NCI-H69 (cell line): ENCODE measurements at regions not wholly inside any gene's neighbourhood (a gene's known extent, or its start where the extent isn't known, plus 50 kb on each side); places are given as distances from the start of the nearest gene placed in this dataset.
A peak's percentile ranks its signal among the peaks of the same experiment; 100 is the strongest.
"Not testable (repeated sequence)": the region's sequence is repeated elsewhere in the genome, so short reads cannot be mapped to it uniquely, and the experiment has no call there.

ENCODE experiments used
- DNase-seq: peaks from one replicate; lab custom pipeline; 2025; lab: John Stamatoyannopoulos, UW

DNA sequence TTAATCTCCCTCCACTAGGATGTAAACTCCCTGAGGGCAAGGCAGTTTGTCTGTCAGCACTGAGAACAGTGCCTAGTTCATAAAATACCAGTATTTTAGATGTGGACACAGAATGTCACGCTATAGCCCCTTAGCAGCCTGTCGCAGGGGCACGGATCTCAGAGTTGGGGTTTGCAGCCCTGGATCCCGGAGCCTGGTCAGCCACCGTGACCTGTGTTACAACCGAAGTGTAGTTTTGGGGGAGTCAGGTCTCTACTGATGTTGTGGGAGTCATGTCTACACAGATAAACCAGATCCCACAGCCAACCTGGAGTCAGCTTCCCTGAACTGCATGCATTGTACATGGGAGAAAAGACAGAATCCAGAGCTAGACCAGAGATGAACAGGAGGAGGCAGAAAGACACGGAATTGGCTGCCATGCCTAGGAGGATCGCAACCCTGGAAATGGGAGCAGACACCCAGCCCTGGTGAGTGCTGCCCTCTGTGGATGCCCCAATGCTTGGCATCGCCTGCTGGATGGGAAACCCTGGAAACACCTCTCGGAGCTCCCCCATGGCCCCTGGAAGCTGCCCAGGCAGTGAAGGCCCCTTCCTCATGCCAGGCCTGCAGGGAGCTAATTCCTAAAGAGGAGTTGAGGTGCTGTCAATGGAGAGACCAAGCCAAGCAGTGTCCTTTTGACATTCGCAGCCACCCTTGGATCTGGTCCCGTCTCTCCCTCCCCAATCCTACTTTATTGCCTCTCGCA, 851.3 kb downstream of the TBC1D22A start:
- no peak for DNase-seq

DNA sequence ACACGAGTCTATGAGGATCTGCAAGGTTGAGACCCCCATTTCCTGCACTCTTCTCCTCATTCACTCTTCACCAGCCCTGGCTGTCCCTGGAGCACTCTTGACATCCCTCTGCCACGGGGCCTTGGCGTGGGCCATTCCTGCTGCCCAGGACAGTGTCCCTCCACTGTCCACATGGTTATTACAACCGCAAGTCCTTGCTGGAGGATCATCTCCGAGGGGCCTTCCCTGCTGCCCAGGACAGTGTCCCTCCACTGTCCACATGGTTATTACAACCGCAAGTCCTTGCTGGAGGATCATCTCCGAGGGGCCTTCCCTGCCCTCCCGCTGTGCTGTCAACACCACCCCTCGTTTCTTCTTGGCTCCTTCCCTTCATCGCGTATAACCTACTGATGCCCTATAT, 850.7 kb downstream of the TBC1D22A start:
- not testable (repeated sequence) for DNase-seq

GRCh38 chr22:47612311-47612910, 850.0 kb downstream of the TBC1D22A start:
- DNase-seq: peak; percentile 15

DNA sequence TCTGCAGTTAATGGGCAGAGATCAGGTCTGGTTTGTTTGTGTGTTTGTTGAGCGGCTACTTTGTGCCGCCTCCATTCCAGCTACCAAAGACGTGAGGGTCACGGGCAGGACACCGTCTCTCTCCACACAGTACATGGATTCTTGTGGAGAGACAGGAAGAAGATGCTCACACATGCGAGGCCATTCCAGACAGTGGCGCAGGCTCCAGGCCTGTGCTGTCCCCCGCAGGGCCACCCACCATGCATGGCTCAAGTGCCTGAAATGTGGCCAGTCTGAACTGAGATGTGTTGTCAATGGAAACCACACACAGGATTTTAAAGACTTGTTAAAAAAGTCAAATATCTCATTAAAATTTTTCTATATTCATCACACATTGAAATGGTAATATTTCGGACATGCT, 848.3 kb downstream of the TBC1D22A start:
- no peak for DNase-seq

DNA sequence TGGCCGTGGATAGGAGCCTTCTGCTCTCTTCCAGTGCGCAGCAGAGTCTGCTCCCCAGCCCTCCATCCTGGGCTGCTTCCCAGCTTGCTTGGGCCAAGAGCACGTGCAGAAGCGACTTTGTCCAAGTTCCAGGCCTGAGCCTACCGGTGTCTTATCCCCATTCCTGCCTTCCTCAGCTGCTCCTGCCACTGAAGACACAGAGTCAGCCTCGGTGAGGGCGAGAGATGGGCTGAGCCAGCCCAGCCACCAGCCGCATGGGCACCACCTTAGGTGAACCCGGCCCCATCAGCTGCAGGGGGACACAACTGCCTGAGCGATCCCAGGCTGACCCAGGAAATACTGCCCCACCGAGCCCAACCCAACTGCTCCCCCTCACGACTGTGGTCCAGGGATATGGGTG, 847.8 kb downstream of the TBC1D22A start:
- no peak for DNase-seq

DNA sequence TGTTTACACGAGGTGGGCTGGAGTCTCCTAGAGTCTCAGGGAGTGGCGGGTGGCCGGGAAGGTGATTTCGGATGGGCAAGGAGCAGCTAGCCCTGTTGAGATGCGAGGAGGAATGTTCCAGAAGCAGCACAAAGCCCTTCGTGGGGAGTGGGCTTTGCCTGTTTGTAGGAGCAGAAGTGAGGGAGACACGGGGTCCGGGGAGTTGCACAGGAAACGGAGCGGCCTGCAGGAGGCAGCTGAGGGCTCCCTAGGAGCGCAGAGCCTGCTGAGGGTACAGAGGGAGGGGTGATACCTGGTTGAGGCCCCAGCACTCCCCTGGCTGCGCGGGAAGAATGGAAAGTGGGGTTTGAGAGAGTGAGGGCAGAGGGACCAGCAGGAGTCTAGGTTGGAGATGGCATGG, 847.2 kb downstream of the TBC1D22A start:
- DNase-seq: no peak

GRCh38 chr22:47608421-47608820, 846.0 kb downstream of the TBC1D22A start:
- DNase-seq: no peak

DNA sequence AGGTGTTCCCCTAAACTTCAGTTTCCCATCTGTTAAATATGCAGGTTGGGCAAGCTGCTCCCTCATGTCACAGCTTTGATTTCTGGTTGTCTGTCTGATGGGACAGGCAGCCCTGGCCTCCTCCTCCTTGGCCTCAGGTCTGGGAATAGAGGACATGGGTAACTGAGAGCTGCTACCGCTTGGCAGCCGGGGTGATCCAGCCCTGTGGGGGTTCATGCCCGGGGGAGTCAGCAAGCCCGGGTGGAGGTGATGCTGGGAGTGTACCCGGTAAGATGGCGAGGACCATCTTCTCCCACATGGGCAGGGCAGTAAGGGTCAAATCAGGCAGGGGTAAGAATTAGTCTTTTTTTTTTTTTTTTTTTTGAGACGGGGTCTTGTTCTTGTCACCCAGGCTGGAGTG, 845.0 kb downstream of the TBC1D22A start:
- DNase-seq: no peak

DNA sequence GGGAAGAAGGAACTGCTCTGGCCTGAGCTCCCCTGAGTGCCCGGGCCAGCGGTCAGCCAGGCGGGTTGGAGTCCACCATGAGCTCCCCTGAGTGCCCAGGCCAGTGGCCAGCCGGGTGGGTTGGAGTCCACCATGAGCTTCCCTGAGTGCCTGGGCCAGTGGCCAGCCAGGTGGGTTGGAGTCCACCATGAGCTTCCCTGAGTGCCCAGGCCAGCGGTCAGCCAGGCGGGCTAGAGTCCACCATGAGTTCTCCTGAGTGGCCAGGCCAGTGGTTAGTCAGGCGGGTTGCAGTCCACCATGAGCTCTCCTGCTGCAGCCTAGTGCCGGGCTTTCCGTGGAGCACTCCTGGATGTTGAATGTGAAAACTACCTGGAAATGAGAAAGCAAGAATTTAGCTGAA, 844.0 kb downstream of the TBC1D22A start:
- no peak for DNase-seq

DNA sequence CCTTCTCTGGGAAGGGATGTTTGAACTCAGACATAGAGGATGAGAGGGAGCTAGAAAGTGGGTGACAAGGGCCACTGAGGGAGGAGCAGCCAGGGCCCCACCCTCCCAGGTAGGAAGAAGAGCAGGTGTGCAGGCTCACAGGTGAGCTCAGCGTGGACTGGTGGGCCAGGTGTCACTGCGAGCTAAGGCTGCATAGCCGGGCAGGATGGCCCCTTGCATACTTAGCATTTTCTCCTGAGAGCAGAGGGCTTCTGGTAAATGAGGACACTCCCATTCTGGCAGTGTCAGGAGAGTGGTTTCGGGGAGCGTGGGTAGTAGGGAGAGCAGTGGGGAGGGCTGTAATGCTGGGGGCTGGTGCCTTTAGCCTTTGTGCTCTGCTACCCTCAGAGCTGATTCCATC, 843.4 kb downstream of the TBC1D22A start:
- DNase-seq: peak; percentile 57

GRCh38 chr22:47605441-47605840, 843.0 kb downstream of the TBC1D22A start:
- DNase-seq: peak; percentile 73

DNA sequence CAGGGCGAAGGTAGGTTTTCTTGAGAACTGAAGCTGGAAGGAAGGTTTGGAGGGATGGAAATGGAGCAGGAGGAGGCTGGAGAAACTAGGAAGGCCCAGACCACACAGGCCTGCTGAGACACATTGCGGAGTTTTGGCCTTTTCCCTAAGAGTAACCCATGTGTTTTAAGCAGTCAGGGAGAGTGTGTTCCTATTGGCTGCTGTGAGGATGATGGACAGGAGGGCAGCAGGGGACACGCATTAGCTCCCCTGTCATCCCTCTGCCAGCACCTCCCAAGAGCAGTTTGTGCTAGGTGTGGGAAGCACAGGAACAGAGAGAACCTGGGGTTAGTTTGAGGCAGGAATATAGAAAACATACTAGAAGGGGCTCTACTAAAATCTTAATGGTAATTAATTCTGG, 842.1 kb downstream of the TBC1D22A start:
- no peak for DNase-seq

- DNase-seq: no peak
These were observed 840.3 kb downstream of the TBC1D22A start for GRCh38 chr22:47602732-47603131.

GRCh38 chr22:47601666-47602065, 839.2 kb downstream of the TBC1D22A start:
- DNase-seq: no peak

- no peak for DNase-seq
These were observed 838.6 kb downstream of the TBC1D22A start for GRCh38 chr22:47600791-47601625.

DNA sequence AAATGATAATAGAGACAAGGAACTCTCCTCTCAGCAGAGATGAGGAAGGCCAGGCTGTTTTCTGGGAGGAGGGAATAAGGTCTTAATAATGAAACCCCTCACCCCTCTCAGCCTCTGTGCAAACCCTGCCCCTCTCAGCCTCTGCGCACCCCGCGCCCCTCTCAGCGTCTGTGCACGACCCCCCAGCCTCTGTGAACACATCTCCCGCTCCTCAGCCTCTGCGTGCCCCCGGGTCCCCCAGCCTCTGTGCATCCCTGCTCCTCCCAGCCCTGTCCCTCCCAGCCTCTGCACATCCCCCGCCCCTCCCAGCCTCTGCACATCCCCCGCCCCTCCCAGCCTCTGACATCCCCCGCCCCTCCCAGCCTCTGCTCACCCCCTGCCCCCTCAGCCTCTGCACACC, 837.8 kb downstream of the TBC1D22A start:
- DNase-seq: no peak

- no peak for DNase-seq
These were observed 837.3 kb downstream of the TBC1D22A start for GRCh38 chr22:47599753-47600152.

GRCh38 chr22:47598864-47599263, 836.4 kb downstream of the TBC1D22A start:
- DNase-seq: no peak

- no peak for DNase-seq
These were observed 834.6 kb downstream of the TBC1D22A start for GRCh38 chr22:47597041-47597440.

DNA sequence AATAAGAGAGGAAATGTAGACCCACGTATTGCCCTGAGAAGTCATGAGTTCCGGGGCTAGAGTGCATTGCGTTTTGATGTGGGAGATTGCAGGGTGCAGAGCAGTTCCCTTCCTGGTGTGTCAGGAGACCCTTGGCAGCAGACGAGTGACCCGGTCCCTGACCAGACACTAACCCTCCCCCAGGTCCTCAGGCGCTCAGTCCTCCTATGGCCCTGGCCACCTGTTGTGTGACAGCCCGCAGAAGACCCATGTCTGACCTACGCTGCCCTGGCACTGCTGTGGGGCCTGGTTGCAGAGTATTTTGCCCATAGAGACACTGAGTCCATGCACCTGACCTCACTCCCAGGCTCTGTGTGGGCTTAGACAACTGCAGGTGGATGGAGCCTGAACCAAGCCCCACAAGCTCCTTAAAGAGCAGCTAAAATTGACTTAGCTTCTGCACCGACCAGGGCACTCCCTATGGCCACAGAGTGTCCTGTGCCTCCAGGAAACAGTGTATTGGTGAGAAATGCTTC, 833.8 kb downstream of the TBC1D22A start:
- no peak for DNase-seq

GRCh38 chr22:47594836-47595521, 832.5 kb downstream of the TBC1D22A start:
- no peak for DNase-seq

- no peak for DNase-seq
These were observed 831.5 kb downstream of the TBC1D22A start for GRCh38 chr22:47593911-47594311.
